Thoracic aorta (tissue), 2 donors: ENCODE measurements at regions not wholly inside any gene's neighbourhood (a gene's known extent, or its start where the extent isn't known, plus 50 kb on each side); places are given as distances from the start of the nearest gene placed in this dataset.

Experiments used
- ATAC-seq: fragments of 150-250 bp; one replicate; pipeline ENCODE4 v1.8.0; 2017; ENCODE audit warnings: low read depth; ENCODE audit not compliant: insufficient number of reproducible peaks, low FRiP score
- DNase-seq: peaks from one replicate; pipeline ENCODE4 v3.0.0-alpha.2; 2020; ENCODE audit warnings: low spot score
- H3K27ac ChIP-seq, 2 donors: fragments of 200-600 bp; sonication (generic); 1 replicate in 1 of 2; 2 replicates in 1 of 2; pipeline ENCODE4 v1.5.1; 2016; ENCODE audit warnings: mild to moderate bottlenecking in 2 of 2, moderate library complexity in 2 of 2
- H3K27me3 ChIP-seq: fragments of 200-600 bp; sonication (generic); replicated peaks from 2 replicates; pipeline ENCODE4 v1.6.0; 2016; ENCODE audit warnings: mild to moderate bottlenecking; ENCODE audit not compliant: insufficient read depth
- H3K36me3 ChIP-seq: fragments of 200-600 bp; sonication (generic); one replicate; pipeline ENCODE4 v1.5.1; 2016
- H3K4me1 ChIP-seq, 2 donors: fragments of 200-600 bp; sonication (generic); 1 replicate in 1 of 2; 2 replicates in 1 of 2; pipeline versions ENCODE4 v1.5.1 to v1.6.0; 2016; ENCODE audit warnings: low read depth in 2 of 2, mild to moderate bottlenecking in 1 of 2; ENCODE audit not compliant: control insufficient read depth in 1 of 2
- H3K4me3 ChIP-seq: fragments of 200-600 bp; sonication (generic); 2 replicates; pipeline ENCODE4 v1.5.1; 2016; ENCODE audit warnings: mild to moderate bottlenecking
- H3K9me3 ChIP-seq: fragments of 200-600 bp; sonication (generic); 2 replicates; pipeline ENCODE4 v1.5.1; 2016
- TF ChIP-seq, protein P1 (sequence below): fragments of 200-600 bp; sonication (generic); IDR thresholded peaks from one replicate; pipeline ENCODE4 v1.5.1; 2019; ENCODE audit warnings: antibody characterized with exemption

GRCh38 chr14:65854215-65854614 is 441.7 kb downstream of the FUT8 start:
- H3K4me1 ChIP-seq = no peaks in the 10 kb centered on the region
- TF ChIP-seq, protein P1, sequence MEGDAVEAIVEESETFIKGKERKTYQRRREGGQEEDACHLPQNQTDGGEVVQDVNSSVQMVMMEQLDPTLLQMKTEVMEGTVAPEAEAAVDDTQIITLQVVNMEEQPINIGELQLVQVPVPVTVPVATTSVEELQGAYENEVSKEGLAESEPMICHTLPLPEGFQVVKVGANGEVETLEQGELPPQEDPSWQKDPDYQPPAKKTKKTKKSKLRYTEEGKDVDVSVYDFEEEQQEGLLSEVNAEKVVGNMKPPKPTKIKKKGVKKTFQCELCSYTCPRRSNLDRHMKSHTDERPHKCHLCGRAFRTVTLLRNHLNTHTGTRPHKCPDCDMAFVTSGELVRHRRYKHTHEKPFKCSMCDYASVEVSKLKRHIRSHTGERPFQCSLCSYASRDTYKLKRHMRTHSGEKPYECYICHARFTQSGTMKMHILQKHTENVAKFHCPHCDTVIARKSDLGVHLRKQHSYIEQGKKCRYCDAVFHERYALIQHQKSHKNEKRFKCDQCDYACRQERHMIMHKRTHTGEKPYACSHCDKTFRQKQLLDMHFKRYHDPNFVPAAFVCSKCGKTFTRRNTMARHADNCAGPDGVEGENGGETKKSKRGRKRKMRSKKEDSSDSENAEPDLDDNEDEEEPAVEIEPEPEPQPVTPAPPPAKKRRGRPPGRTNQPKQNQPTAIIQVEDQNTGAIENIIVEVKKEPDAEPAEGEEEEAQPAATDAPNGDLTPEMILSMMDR = no peak
- no peak for ATAC-seq

DNA sequence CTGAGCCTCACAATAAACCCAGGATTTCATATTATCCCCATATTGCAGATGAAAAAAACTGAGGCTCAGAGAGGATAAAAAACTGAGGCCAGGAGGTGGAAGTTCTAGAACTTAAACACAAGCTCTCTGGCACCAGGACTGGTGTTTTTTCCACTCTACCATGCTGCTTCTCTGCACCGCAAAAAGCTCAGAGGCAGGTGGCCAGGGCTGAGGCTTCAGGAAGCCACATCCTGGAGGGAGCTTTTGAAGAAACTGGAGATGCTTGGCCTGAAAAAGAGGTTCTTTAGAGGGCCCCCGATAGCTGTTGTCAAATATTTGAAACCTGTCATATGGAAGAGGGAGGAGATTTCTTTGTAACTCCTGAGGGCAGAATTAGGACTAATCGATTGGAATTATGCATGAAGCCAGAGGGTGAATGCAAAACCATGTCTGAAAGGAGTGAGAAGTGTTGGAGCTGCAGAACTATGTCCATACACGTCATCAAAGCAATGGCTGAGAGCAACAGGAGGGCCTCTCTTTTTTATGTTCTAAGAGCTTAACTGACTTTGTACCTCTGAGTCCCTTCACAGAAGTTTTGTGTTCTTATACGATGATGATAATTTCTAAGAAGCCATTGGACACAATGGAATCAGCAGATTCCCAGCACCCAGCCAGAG is 448.6 kb downstream of the FUT8 start:
- Histone ChIP-seq H3K4me1 (no peaks in the 10 kb centered on the region), H3K4me3 (no peak overlapping the region), H3K36me3 (no peaks in the 10 kb centered on the region), H3K27me3 (no peaks in the 10 kb centered on the region), H3K27ac (no peak overlapping the region), H3K9me3 (no peaks in the 10 kb centered on the region)
- TF ChIP-seq, protein P1 = no peak
- DNase-seq (no peak), ATAC-seq (no peak)

More at GRCh38 chr14:65854215-65854614, 441.7 kb downstream of the FUT8 start:
- H3K4me3 ChIP-seq = no peak overlapping the region
- no peaks in the 10 kb centered on the region for H3K27me3 ChIP-seq
- DNase-seq = no peak
- no peak overlapping the region for H3K27ac ChIP-seq
- no peaks in the 10 kb centered on the region for H3K36me3 ChIP-seq
- no peaks in the 10 kb centered on the region for H3K9me3 ChIP-seq

DNA sequence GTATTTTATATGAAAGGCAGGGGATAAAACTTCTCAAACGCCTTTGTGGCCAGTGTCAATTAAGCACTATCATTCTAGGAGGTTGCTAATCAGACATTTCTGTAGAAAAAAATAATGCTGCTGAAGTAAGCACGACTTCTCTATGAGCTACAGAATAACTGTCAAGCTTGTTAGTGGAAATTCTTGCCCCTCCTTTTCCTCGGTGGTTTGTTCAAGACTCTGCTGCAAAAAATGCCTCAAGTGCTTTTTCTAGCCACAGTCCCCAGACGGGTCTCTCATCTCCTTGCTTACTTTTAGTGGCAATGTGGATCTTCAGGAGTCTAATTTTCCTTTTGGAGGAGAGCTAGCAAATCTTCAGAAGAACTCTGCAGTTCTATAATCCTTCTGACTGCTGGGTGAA is 452.0 kb downstream of the FUT8 start:
- DNase-seq = no peak
- Histone ChIP-seq H3K4me1 (no peaks in the 10 kb centered on the region), H3K27ac (no peak overlapping the region), H3K27me3 (no peaks in the 10 kb centered on the region), H3K9me3 (no peaks in the 10 kb centered on the region), H3K4me3 (no peak overlapping the region), H3K36me3 (no peaks in the 10 kb centered on the region)
- TF ChIP-seq, protein P1 = no peak
- ATAC-seq = no peak

DNA sequence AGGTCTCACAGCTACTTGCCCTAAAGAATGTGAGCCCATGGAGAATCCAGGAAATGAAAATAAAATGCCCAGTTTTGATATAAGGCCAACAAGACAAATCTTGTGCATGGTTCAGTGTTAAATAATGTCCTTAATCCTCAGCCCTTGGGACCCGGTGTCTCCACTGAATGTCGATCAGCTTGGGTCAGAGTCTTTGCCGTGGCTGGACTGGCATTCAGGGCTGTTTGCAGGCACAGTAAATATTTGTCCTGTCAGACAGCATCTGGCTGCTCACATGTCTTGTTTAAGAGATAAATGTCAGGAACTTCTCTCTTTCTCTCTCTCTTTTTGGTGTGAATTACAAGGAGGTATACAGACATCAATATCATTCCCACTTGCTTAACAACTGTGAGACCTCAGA is 452.5 kb downstream of the FUT8 start:
- Histone ChIP-seq H3K4me3 (no peak overlapping the region), H3K36me3 (no peaks in the 10 kb centered on the region), H3K27ac (no peak overlapping the region), H3K9me3 (no peaks in the 10 kb centered on the region), H3K27me3 (no peaks in the 10 kb centered on the region), H3K4me1 (no peaks in the 10 kb centered on the region)
- TF ChIP-seq, protein P1 = no peak
- DNase-seq = no peak
- no peak for ATAC-seq

GRCh38 chr14:65866448-65866847 is 453.9 kb downstream of the FUT8 start:
- H3K4me1 ChIP-seq = no peaks in the 10 kb centered on the region
- no peaks in the 10 kb centered on the region for H3K27me3 ChIP-seq
- no peaks in the 10 kb centered on the region for H3K9me3 ChIP-seq
- ATAC-seq = no peak
- no peak overlapping the region for H3K4me3 ChIP-seq
- H3K36me3 ChIP-seq = no peaks in the 10 kb centered on the region
- no peak overlapping the region for H3K27ac ChIP-seq
- no peak for DNase-seq
- TF ChIP-seq, protein P1 = no peak
